WTC11 (cell line): ENCODE measurements at regions not wholly inside any gene's neighbourhood (a gene's known extent, or its start where the extent isn't known, plus 50 kb on each side); places are given as distances from the start of the nearest gene placed in this dataset.

Experiments
- ATAC-seq: fragments of 200-7000 bp; cut with Tn5 transposase; 2 replicates; pipeline ENCODE4 v1.10.0; 2021; ENCODE audit warnings: mild to moderate bottlenecking, moderate library complexity
- CTCF ChIA-PET: fragments of 300-600 bp; sonication (Branson Sonifier 250); formaldehyde crosslinking; loops from one replicate; lab custom pipeline; 2021; ENCODE audit warnings: antibody characterized with exemption; lab: Charles Lee
- POLR2A ChIA-PET: fragments of 350-600 bp; sonication (Branson Sonifier 250); formaldehyde crosslinking; loops from one replicate; lab custom pipeline; 2021; ENCODE audit warnings: antibody characterized with exemption; lab: Charles Lee
- DNase-seq: peaks from one replicate; pipeline ENCODE4 v3.0.0; 2021; ENCODE audit warnings: low spot score
- H3K27ac Mint-ChIP-seq: 2 replicates; pipeline ENCODE4 v1.8.0; 2021; ENCODE audit warnings: mixed read lengths
- H3K27me3 Mint-ChIP-seq: 2 replicates; pipeline ENCODE4 v1.8.0; 2021; ENCODE audit warnings: low read depth, mild to moderate bottlenecking, moderate library complexity, mixed read lengths
- H3K36me3 Mint-ChIP-seq: 2 replicates; pipeline ENCODE4 v1.8.0; 2021; ENCODE audit warnings: mixed read lengths
- H3K4me1 Mint-ChIP-seq: 2 replicates; pipeline ENCODE4 v1.8.0; 2022; ENCODE audit warnings: mixed read lengths
- H3K4me3 Mint-ChIP-seq: 2 replicates; pipeline ENCODE4 v1.8.0; 2021; ENCODE audit warnings: mild to moderate bottlenecking, moderate library complexity, mixed read lengths
- H3K9me3 Mint-ChIP-seq: 2 replicates; pipeline ENCODE4 v1.8.0; 2021; ENCODE audit warnings: mixed read lengths
- ATF1 ChIP-seq: sonication (generic); formaldehyde crosslinking; IDR thresholded peaks from 2 replicates; pipeline ENCODE4 v1.8.1; 2023; ENCODE audit warnings: mild to moderate bottlenecking, moderate library complexity, missing genetic modification reagents
- CBFB ChIP-seq: sonication (generic); formaldehyde crosslinking; IDR thresholded peaks from 2 replicates; pipeline ENCODE4 v1.8.1; 2022; ENCODE audit warnings: mild to moderate bottlenecking, low read depth, missing genetic modification reagents
- ELF4 ChIP-seq: sonication (generic); formaldehyde crosslinking; IDR thresholded peaks from 2 replicates; pipeline ENCODE4 v1.8.1; 2022; ENCODE audit warnings: low read depth, mild to moderate bottlenecking, moderate library complexity, missing genetic modification reagents
- ETV6 ChIP-seq: sonication (generic); formaldehyde crosslinking; IDR thresholded peaks from 2 replicates; pipeline ENCODE4 v1.8.1; 2022; ENCODE audit warnings: mild to moderate bottlenecking, missing genetic modification reagents
- FOXK1 ChIP-seq: sonication (generic); formaldehyde crosslinking; IDR thresholded peaks from 2 replicates; pipeline ENCODE4 v1.8.0; 2022; ENCODE audit warnings: mild to moderate bottlenecking, moderate library complexity, missing genetic modification reagents
- GTF2I ChIP-seq: fragments of 250-450 bp; sonication (Bioruptor Pico); conservative IDR thresholded peaks from 2 replicates; pipeline ENCODE4 v1.4.0; 2021; ENCODE audit warnings: mild to moderate bottlenecking
- HMGA2 ChIP-seq: fragments of 250-450 bp; sonication (Bioruptor Pico); IDR thresholded peaks from 2 replicates; pipeline ENCODE4 v1.4.0; 2021; ENCODE audit warnings: mild to moderate bottlenecking, moderate library complexity
- IRF2 ChIP-seq: sonication (generic); formaldehyde crosslinking; IDR thresholded peaks from 2 replicates; pipeline ENCODE4 v1.8.0; 2022; ENCODE audit warnings: low read depth, missing genetic modification reagents, borderline replicate concordance
- KAT7 ChIP-seq: sonication (generic); formaldehyde crosslinking; IDR thresholded peaks from 2 replicates; pipeline ENCODE4 v1.8.1; 2023; ENCODE audit warnings: missing genetic modification reagents, mild to moderate bottlenecking, borderline replicate concordance
- MYBL2 ChIP-seq: sonication (generic); formaldehyde crosslinking; IDR thresholded peaks from 2 replicates; pipeline ENCODE4 v1.8.1; 2023; ENCODE audit warnings: mild to moderate bottlenecking, moderate library complexity, missing genetic modification reagents
- NFYB ChIP-seq: sonication (generic); formaldehyde crosslinking; conservative IDR thresholded peaks from 2 replicates; pipeline ENCODE4 v1.8.0; 2022; ENCODE audit warnings: low read depth, missing genetic modification reagents
- NR2C2 ChIP-seq: sonication (generic); formaldehyde crosslinking; IDR thresholded peaks from 2 replicates; pipeline ENCODE4 v1.8.0; 2022; ENCODE audit warnings: mild to moderate bottlenecking, missing genetic modification reagents
- NR3C1 ChIP-seq: sonication (generic); formaldehyde crosslinking; conservative IDR thresholded peaks from 2 replicates; pipeline ENCODE4 v1.8.1; 2023; ENCODE audit warnings: low read depth, mild to moderate bottlenecking, missing genetic modification reagents
- OVOL2 ChIP-seq: fragments of 250-450 bp; sonication (Bioruptor Pico); IDR thresholded peaks from 2 replicates; pipeline ENCODE4 v1.9.0; 2021; ENCODE audit warnings: mild to moderate bottlenecking, borderline replicate concordance
- SMAD4 ChIP-seq: sonication (generic); formaldehyde crosslinking; IDR thresholded peaks from 2 replicates; pipeline ENCODE4 v1.8.0; 2022; ENCODE audit warnings: mild to moderate bottlenecking, missing genetic modification reagents
- TCF7 ChIP-seq: sonication (generic); formaldehyde crosslinking; IDR thresholded peaks from 2 replicates; pipeline ENCODE4 v1.8.0; 2022; ENCODE audit warnings: mild to moderate bottlenecking, low read depth, missing genetic modification reagents, moderate library complexity
- ZNF232 ChIP-seq: sonication (generic); formaldehyde crosslinking; IDR thresholded peaks from 2 replicates; pipeline ENCODE4 v1.8.0; 2022; ENCODE audit warnings: mild to moderate bottlenecking, missing genetic modification reagents
- ZNF263 ChIP-seq: sonication (generic); formaldehyde crosslinking; IDR thresholded peaks from 2 replicates; pipeline ENCODE4 v1.8.1; 2022; ENCODE audit warnings: low read depth, mild to moderate bottlenecking, moderate library complexity, missing genetic modification reagents
- ZNF671 ChIP-seq: fragments of 250-450 bp; sonication (Bioruptor Pico); IDR thresholded peaks from 2 replicates; pipeline ENCODE4 v1.8.0; 2021; ENCODE audit warnings: mild to moderate bottlenecking
- TF ChIP-seq, protein P1 (sequence below): sonication (generic); formaldehyde crosslinking; IDR thresholded peaks from 2 replicates; pipeline ENCODE4 v1.8.1; 2022; ENCODE audit warnings: mild to moderate bottlenecking, moderate library complexity, missing genetic modification reagents
- TF ChIP-seq, protein P2 (sequence below): fragments of 200-600 bp; IDR thresholded peaks from 2 replicates; pipeline ENCODE4 v1.8.0; 2022; ENCODE audit warnings: antibody characterized with exemption
- TF ChIP-seq, protein P3 (sequence below): sonication (generic); formaldehyde crosslinking; conservative IDR thresholded peaks from 2 replicates; pipeline ENCODE4 v1.8.1; 2023; ENCODE audit warnings: mild to moderate bottlenecking, low read depth, missing genetic modification reagents, moderate library complexity
- TF ChIP-seq, protein P4 (sequence below): sonication (generic); formaldehyde crosslinking; IDR thresholded peaks from 2 replicates; pipeline ENCODE4 v1.8.1; 2023; ENCODE audit warnings: mild to moderate bottlenecking, missing genetic modification reagents, moderate library complexity
- TF ChIP-seq, protein P5 (sequence below): sonication (generic); formaldehyde crosslinking; IDR thresholded peaks from 2 replicates; pipeline ENCODE4 v1.8.0; 2022; ENCODE audit warnings: missing genetic modification reagents

DNA sequence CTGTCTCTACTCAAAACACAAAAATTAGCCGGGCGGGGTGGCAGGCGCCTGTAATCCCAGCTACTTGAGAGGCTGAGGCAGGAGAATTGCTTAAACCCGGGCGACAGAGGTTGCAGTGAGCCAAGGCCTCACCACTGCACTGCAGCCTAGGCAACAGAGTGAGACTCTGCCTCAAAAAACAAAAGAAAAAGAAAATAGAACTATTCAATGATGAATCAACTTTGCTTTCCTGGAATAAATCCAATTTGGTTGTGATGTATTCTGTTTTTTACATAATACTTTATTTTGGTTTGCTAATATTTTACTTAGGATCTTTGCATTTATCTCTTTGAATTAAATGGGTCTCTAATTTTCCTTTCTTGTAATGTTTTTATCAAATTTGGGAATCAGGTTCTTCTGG, 86.3 kb upstream of the MBOAT2 start:
- DNase-seq (no peak), ATAC-seq (no peak)
- H3K4me1 Mint-ChIP-seq: peaks cover 14% of the 10 kb centered on the region
- no peaks in the 10 kb centered on the region for H3K9me3 Mint-ChIP-seq
- ChIA-PET CTCF (no interaction called here), POLR2A (no interaction called here)
- no peak for TF ChIP-seq TCF7
- TF ChIP-seq, protein P1, sequence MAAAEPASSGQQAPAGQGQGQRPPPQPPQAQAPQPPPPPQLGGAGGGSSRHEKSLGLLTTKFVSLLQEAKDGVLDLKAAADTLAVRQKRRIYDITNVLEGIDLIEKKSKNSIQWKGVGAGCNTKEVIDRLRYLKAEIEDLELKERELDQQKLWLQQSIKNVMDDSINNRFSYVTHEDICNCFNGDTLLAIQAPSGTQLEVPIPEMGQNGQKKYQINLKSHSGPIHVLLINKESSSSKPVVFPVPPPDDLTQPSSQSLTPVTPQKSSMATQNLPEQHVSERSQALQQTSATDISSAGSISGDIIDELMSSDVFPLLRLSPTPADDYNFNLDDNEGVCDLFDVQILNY (CRISPR knock-in tag): no peak
- TF ChIP-seq SMAD4: no peak
- no peak for TF ChIP-seq ETV6
- TF ChIP-seq, protein P2, sequence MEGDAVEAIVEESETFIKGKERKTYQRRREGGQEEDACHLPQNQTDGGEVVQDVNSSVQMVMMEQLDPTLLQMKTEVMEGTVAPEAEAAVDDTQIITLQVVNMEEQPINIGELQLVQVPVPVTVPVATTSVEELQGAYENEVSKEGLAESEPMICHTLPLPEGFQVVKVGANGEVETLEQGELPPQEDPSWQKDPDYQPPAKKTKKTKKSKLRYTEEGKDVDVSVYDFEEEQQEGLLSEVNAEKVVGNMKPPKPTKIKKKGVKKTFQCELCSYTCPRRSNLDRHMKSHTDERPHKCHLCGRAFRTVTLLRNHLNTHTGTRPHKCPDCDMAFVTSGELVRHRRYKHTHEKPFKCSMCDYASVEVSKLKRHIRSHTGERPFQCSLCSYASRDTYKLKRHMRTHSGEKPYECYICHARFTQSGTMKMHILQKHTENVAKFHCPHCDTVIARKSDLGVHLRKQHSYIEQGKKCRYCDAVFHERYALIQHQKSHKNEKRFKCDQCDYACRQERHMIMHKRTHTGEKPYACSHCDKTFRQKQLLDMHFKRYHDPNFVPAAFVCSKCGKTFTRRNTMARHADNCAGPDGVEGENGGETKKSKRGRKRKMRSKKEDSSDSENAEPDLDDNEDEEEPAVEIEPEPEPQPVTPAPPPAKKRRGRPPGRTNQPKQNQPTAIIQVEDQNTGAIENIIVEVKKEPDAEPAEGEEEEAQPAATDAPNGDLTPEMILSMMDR: no peak
- no peak for TF ChIP-seq NFYB (CRISPR knock-in tag)
- TF ChIP-seq, protein P3, sequence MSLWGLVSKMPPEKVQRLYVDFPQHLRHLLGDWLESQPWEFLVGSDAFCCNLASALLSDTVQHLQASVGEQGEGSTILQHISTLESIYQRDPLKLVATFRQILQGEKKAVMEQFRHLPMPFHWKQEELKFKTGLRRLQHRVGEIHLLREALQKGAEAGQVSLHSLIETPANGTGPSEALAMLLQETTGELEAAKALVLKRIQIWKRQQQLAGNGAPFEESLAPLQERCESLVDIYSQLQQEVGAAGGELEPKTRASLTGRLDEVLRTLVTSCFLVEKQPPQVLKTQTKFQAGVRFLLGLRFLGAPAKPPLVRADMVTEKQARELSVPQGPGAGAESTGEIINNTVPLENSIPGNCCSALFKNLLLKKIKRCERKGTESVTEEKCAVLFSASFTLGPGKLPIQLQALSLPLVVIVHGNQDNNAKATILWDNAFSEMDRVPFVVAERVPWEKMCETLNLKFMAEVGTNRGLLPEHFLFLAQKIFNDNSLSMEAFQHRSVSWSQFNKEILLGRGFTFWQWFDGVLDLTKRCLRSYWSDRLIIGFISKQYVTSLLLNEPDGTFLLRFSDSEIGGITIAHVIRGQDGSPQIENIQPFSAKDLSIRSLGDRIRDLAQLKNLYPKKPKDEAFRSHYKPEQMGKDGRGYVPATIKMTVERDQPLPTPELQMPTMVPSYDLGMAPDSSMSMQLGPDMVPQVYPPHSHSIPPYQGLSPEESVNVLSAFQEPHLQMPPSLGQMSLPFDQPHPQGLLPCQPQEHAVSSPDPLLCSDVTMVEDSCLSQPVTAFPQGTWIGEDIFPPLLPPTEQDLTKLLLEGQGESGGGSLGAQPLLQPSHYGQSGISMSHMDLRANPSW (CRISPR knock-in tag): no peak
- no peak for TF ChIP-seq ELF4 (CRISPR knock-in tag)
- TF ChIP-seq, protein P4, sequence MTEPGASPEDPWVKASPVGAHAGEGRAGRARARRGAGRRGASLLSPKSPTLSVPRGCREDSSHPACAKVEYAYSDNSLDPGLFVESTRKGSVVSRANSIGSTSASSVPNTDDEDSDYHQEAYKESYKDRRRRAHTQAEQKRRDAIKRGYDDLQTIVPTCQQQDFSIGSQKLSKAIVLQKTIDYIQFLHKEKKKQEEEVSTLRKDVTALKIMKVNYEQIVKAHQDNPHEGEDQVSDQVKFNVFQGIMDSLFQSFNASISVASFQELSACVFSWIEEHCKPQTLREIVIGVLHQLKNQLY: no peak
- no peak for TF ChIP-seq NR2C2 (CRISPR knock-in tag)
- no peak for TF ChIP-seq MYBL2
- no peak for TF ChIP-seq HMGA2 (CRISPR knock-in tag)
- TF ChIP-seq ZNF232 (CRISPR knock-in tag): no peak
- no peak for TF ChIP-seq CBFB (CRISPR knock-in tag)
- TF ChIP-seq KAT7: no peak
- TF ChIP-seq OVOL2 (CRISPR knock-in tag): no peak
- no peak for TF ChIP-seq ZNF263
- no peak overlapping the region for H3K4me3 Mint-ChIP-seq
- peaks cover 15% of the 10 kb centered on the region for H3K27me3 Mint-ChIP-seq
- H3K27ac Mint-ChIP-seq: no peak overlapping the region
- H3K36me3 Mint-ChIP-seq: no peaks in the 10 kb centered on the region

DNA sequence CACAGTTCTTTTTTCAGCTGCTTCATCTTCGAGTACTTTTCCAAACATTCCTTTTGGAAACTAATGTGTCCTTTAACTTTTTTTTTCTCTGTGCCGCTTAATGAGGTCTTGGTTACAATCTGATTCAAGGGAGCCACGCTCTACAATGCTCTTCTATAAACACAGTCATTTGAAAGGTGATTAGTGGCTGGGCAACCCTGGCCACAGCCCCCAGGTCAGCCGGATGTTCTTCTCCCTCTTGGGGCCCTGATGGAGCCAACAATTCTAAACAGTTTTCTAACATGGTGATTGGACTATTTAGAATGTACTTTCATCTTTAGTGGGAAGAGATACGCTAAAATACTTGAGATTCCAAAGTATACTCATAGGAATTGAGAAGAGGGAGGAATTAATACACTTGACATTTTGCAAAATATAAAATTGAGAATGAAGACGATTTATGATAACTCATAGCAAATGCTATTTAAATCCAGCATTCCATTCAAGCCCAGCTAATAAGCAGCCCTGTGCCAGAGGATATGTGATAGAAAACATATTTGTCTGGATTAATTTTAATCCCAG, 83.7 kb upstream of the MBOAT2 start:
- no peak for ATAC-seq
- no peak overlapping the region for H3K27ac Mint-ChIP-seq
- ChIA-PET POLR2A (no interaction called here), CTCF (no interaction called here)
- H3K9me3 Mint-ChIP-seq: peaks cover 11% of the 10 kb centered on the region
- peaks cover 3% of the 10 kb centered on the region for H3K27me3 Mint-ChIP-seq
- H3K36me3 Mint-ChIP-seq: peaks cover 2% of the 10 kb centered on the region; the same call in 1 of the 2 replicates
- no peak overlapping the region for H3K4me3 Mint-ChIP-seq
- peaks cover 7% of the 10 kb centered on the region for H3K4me1 Mint-ChIP-seq
- TF ChIP-seq GTF2I (CRISPR knock-in tag) (no peak), IRF2 (CRISPR knock-in tag) (no peak), ATF1 (no peak), ETV6 (no peak), ZNF671 (no peak), FOXK1 (no peak), NR3C1 (CRISPR knock-in tag) (no peak)
- TF ChIP-seq, protein P5, sequence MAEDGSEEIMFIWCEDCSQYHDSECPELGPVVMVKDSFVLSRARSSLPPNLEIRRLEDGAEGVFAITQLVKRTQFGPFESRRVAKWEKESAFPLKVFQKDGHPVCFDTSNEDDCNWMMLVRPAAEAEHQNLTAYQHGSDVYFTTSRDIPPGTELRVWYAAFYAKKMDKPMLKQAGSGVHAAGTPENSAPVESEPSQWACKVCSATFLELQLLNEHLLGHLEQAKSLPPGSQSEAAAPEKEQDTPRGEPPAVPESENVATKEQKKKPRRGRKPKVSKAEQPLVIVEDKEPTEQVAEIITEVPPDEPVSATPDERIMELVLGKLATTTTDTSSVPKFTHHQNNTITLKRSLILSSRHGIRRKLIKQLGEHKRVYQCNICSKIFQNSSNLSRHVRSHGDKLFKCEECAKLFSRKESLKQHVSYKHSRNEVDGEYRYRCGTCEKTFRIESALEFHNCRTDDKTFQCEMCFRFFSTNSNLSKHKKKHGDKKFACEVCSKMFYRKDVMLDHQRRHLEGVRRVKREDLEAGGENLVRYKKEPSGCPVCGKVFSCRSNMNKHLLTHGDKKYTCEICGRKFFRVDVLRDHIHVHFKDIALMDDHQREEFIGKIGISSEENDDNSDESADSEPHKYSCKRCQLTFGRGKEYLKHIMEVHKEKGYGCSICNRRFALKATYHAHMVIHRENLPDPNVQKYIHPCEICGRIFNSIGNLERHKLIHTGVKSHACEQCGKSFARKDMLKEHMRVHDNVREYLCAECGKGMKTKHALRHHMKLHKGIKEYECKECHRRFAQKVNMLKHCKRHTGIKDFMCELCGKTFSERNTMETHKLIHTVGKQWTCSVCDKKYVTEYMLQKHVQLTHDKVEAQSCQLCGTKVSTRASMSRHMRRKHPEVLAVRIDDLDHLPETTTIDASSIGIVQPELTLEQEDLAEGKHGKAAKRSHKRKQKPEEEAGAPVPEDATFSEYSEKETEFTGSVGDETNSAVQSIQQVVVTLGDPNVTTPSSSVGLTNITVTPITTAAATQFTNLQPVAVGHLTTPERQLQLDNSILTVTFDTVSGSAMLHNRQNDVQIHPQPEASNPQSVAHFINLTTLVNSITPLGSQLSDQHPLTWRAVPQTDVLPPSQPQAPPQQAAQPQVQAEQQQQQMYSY: no peak
- no peak for DNase-seq
